ENCODE measurements at regions not wholly inside any gene's neighbourhood (a gene's known extent, or its start where the extent isn't known, plus 50 kb on each side); places are given as distances from the start of the nearest gene placed in this dataset.
"Not testable (repeated sequence)": the region's sequence is repeated elsewhere in the genome, so short reads cannot be mapped to it uniquely, and the experiment has no call there.

GRCh38 chr16:60605652-60606051 lies 1430.6 kb downstream of the CDH8 start:
- TF ChIP-seq CTCF (conservative IDR thresholded peaks at IDR 0.05 in 1 of 2, IDR thresholded peaks at IDR 0.05 in 1 of 2; ENCODE audit: extremely low read depth in 1 of 2, insufficient read depth in 1 of 2, low read depth in 1 of 2, low read length in 2 of 2); EZH2 (IDR thresholded peaks at IDR 0.05; ENCODE audit: borderline replicate concordance, low read length): not testable (repeated sequence)
